ENCODE measurements at regions not wholly inside any gene's neighbourhood (a gene's known extent, or its start where the extent isn't known, plus 50 kb on each side); places are given as distances from the start of the nearest gene placed in this dataset.

- Histone ChIP-seq H3K27ac (no peak overlapping the region), H3K9me3 (no peaks in the 10 kb centered on the region), H3K4me3 (no peak overlapping the region), H3K36me3 (no peaks in the 10 kb centered on the region), H3K4me1 (peaks cover 0 to 8% (median 0%) of the 10 kb centered on the region in 4 donors), H3K27me3 (no peaks in the 10 kb centered on the region)
- DNase-seq = no peak
- no peak for TF ChIP-seq POLR2A (IDR thresholded peaks at IDR 0.05)
- no peak for TF ChIP-seq CTCF (IDR thresholded peaks at IDR 0.05)
Observed at GRCh38 chr6:113562248-113562647, 294.9 kb upstream of the MARCKS start.

- no peaks in the 10 kb centered on the region for H3K27me3 ChIP-seq
- H3K4me3 ChIP-seq = peak overlapping the region in 3 of 4 donors; percentile 2 to 26 (median 13)
- DNase-seq = peak; percentile 51 to 74 (median 52)
- peaks cover 0 to 3% (median 0%) of the 10 kb centered on the region in 4 donors for H3K4me1 ChIP-seq
- no peaks in the 10 kb centered on the region for H3K36me3 ChIP-seq
- H3K27ac ChIP-seq = peak overlapping the region in 3 of 4 donors; percentile 44 to 75 (median 52)
- no peak for TF ChIP-seq POLR2A (IDR thresholded peaks at IDR 0.05)
- H3K9me3 ChIP-seq = no peaks in the 10 kb centered on the region
Observed at GRCh38 chr6:113564371-113565171, 292.6 kb upstream of the MARCKS start.

GRCh38 chr6:113565306-113565705, 291.8 kb upstream of the MARCKS start:
- no peak for DNase-seq
- Histone ChIP-seq H3K27ac (peak overlapping the region in 3 of 4 donors; percentile 44 to 75 (median 52)), H3K27me3 (no peaks in the 10 kb centered on the region), H3K4me1 (no peaks in the 10 kb centered on the region), H3K36me3 (no peaks in the 10 kb centered on the region), H3K9me3 (no peaks in the 10 kb centered on the region), H3K4me3 (no peak overlapping the region)
- TF ChIP-seq POLR2A (IDR thresholded peaks at IDR 0.05) (no peak), CTCF (IDR thresholded peaks at IDR 0.05) (no peak)

GRCh38 chr6:113570161-113570560, 287.0 kb upstream of the MARCKS start:
- Histone ChIP-seq H3K27ac (no peak overlapping the region), H3K9me3 (no peaks in the 10 kb centered on the region), H3K27me3 (no peaks in the 10 kb centered on the region), H3K36me3 (no peaks in the 10 kb centered on the region), H3K4me3 (no peak overlapping the region), H3K4me1 (no peaks in the 10 kb centered on the region)
- no peak for DNase-seq
- TF ChIP-seq CTCF (IDR thresholded peaks at IDR 0.05) = no peak
- TF ChIP-seq POLR2A (IDR thresholded peaks at IDR 0.05) = no peak

- no peak for DNase-seq
- TF ChIP-seq POLR2A (IDR thresholded peaks at IDR 0.05) (no peak), CTCF (IDR thresholded peaks at IDR 0.05) (no peak)
- Histone ChIP-seq H3K4me3 (no peak overlapping the region), H3K4me1 (no peaks in the 10 kb centered on the region), H3K36me3 (no peaks in the 10 kb centered on the region), H3K27ac (no peak overlapping the region), H3K27me3 (no peaks in the 10 kb centered on the region), H3K9me3 (no peaks in the 10 kb centered on the region)
Observed at GRCh38 chr6:113570641-113571040, 286.5 kb upstream of the MARCKS start.

- Histone ChIP-seq H3K9me3 (no peaks in the 10 kb centered on the region), H3K27me3 (no peaks in the 10 kb centered on the region), H3K36me3 (no peaks in the 10 kb centered on the region), H3K4me3 (no peak overlapping the region), H3K27ac (no peak overlapping the region), H3K4me1 (no peaks in the 10 kb centered on the region)
- DNase-seq = no peak
- TF ChIP-seq POLR2A (IDR thresholded peaks at IDR 0.05) = no peak
- no peak for TF ChIP-seq CTCF (IDR thresholded peaks at IDR 0.05)
Observed at GRCh38 chr6:113574147-113574546, 283.0 kb upstream of the MARCKS start.
